PC-3 (cell line): ENCODE measurements at regions not wholly inside any gene's neighbourhood (a gene's known extent, or its start where the extent isn't known, plus 50 kb on each side); places are given as distances from the start of the nearest gene placed in this dataset.
A peak's percentile ranks its signal among the peaks of the same experiment; 100 is the strongest.

Experiments used
- ATAC-seq: fragments of 200-7000 bp; cut with Tn5 transposase; 2 replicates; pipeline ENCODE4 v1.9.1; 2020; ENCODE audit warnings: mild to moderate bottlenecking, moderate library complexity
- BruUV-seq: library from RNA; stranded (reverse); fragments of 400-500 nt; replicated peaks from 2 replicates; lab custom pipeline; 2021; lab: Mats Ljungman, UMichigan
- CTCF ChIA-PET: fragments of 300-600 bp; sonication (Branson Sonifier 250); formaldehyde crosslinking; loops from one replicate; lab custom pipeline; 2022; ENCODE audit warnings: antibody characterized with exemption; lab: Charles Lee
- POLR2A ChIA-PET: fragments of 300-600 bp; sonication (Branson Sonifier 250); formaldehyde crosslinking; loops from one replicate; lab custom pipeline; 2022; ENCODE audit warnings: antibody characterized with exemption; ENCODE audit not compliant: unreplicated experiment; lab: Charles Lee
- DNase-seq: peaks from one replicate; pipeline ENCODE4 v3.0.0-alpha.2; 2015
- H2AFZ ChIP-seq: fragments of 300-600 bp; sonication (generic); 2 replicates; pipeline ENCODE4 v1.6.0; 2016; ENCODE audit warnings: antibody characterized with exemption, low read length
- H3F3A ChIP-seq: fragments of 300-600 bp; sonication (generic); one replicate; pipeline ENCODE4 v1.6.0; 2017; ENCODE audit warnings: antibody characterized with exemption, low read length, control low read depth, mild to moderate bottlenecking; ENCODE audit not compliant: unreplicated experiment
- H3K27ac ChIP-seq: fragments of 300-600 bp; sonication (generic); 2 replicates; pipeline ENCODE4 v1.5.1; 2016; ENCODE audit warnings: mild to moderate bottlenecking, low read length
- H3K27me3 ChIP-seq: fragments of 300-600 bp; sonication (generic); 2 replicates; pipeline ENCODE4 v1.6.1; 2016; ENCODE audit warnings: low read length, mixed read lengths
- H3K36me3 ChIP-seq: fragments of 300-600 bp; sonication (generic); 2 replicates; pipeline ENCODE4 v1.6.1; 2016; ENCODE audit warnings: low read depth, mixed run types, low read length, mixed read lengths
- H3K4me1 ChIP-seq: fragments of 300-600 bp; sonication (generic); 2 replicates; pipeline ENCODE4 v1.5.1; 2016; ENCODE audit warnings: low read length; ENCODE audit not compliant: insufficient read depth
- H3K4me2 ChIP-seq: fragments of 300-600 bp; sonication (generic); 2 replicates; pipeline ENCODE4 v1.6.0; 2016; ENCODE audit warnings: low read length
- H3K4me3 ChIP-seq: fragments of 300-600 bp; sonication (generic); 2 replicates; pipeline ENCODE4 v1.5.1; 2016; ENCODE audit warnings: mild to moderate bottlenecking, low read length, mixed read lengths
- H3K79me2 ChIP-seq: fragments of 300-600 bp; sonication (generic); 2 replicates; pipeline ENCODE4 v1.6.1; 2017; ENCODE audit warnings: low read length, mixed read lengths
- H3K9ac ChIP-seq: fragments of 300-600 bp; sonication (generic); 2 replicates; pipeline ENCODE4 v1.6.0; 2016; ENCODE audit warnings: mild to moderate bottlenecking, low read length
- H3K9me2 ChIP-seq: fragments of 300-600 bp; sonication (generic); replicated peaks from 2 replicates; pipeline ENCODE4 v1.6.1; 2016; ENCODE audit warnings: mixed run types, low read length, mixed read lengths
- H3K9me3 ChIP-seq: fragments of 300-600 bp; sonication (generic); 2 replicates; pipeline ENCODE4 v1.6.1; 2016; ENCODE audit warnings: low read length, mixed read lengths
- H4K20me1 ChIP-seq: fragments of 300-600 bp; sonication (generic); 2 replicates; pipeline ENCODE4 v1.6.1; 2016; ENCODE audit warnings: low read length, mixed read lengths
- EZH2 ChIP-seq: fragments of 300-600 bp; sonication (generic); IDR thresholded peaks from one replicate; pipeline ENCODE4 v1.6.1; 2017; ENCODE audit warnings: antibody characterized with exemption, mild to moderate bottlenecking, low read length; ENCODE audit not compliant: unreplicated experiment
- EZH2phosphoT487 ChIP-seq: fragments of 300-600 bp; sonication (generic); IDR thresholded peaks from 2 replicates; pipeline ENCODE4 v1.6.1; 2018; ENCODE audit warnings: mild to moderate bottlenecking, antibody characterized with exemption, low read length, borderline replicate concordance
- intact Hi-C: fragments of 100-400 bp; cut with micrococcal nuclease; formaldehyde crosslinking; loops from 2 replicates; pipeline ENCODE4 v1.9.0; 2023
- TF ChIP-seq, protein P1 (sequence below): fragments of 300-600 bp; sonication (generic); conservative IDR thresholded peaks from 2 replicates; pipeline ENCODE4 v1.5.1; 2017; ENCODE audit warnings: antibody characterized with exemption, low read depth, mild to moderate bottlenecking, low read length

DNA sequence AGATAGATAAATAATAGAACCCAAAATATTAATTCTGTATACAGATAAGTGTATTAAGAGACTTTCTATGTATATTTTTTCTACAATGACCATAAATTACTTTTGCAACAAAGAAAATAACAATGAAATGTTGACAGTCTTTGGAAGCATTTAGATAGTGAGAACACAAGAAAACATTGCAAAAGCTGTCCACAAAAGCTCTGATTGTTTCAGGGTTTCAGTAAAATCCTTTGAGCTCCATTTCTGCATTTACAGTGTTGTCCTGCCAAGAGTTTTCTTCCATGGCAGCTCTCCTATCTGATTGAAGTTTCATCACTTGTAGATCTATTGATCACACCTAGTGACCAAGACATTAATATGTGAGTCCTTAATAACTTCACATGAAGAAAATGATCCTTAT lies 321.8 kb downstream of the GPR37 start:
- Histone ChIP-seq H3K9me3 (no peaks in the 10 kb centered on the region), H3K27me3 (no peaks in the 10 kb centered on the region), H2AFZ (no peak overlapping the region), H4K20me1 (no peaks in the 10 kb centered on the region), H3K9ac (no peak overlapping the region), H3K4me2 (no peak overlapping the region), H3K9me2 (no peaks in the 10 kb centered on the region), H3F3A (no peaks in the 10 kb centered on the region), H3K79me2 (no peaks in the 10 kb centered on the region), H3K36me3 (no peaks in the 10 kb centered on the region), H3K4me1 (peaks cover 6% of the 10 kb centered on the region; the same call in 1 of the 2 replicates), H3K4me3 (no peak overlapping the region), H3K27ac (no peak overlapping the region)
- ATAC-seq: no peak
- ChIA-PET CTCF (no interaction called here), POLR2A (no interaction called here)
- no peak for TF ChIP-seq EZH2
- TF ChIP-seq EZH2phosphoT487: no peak
- TF ChIP-seq, protein P1, sequence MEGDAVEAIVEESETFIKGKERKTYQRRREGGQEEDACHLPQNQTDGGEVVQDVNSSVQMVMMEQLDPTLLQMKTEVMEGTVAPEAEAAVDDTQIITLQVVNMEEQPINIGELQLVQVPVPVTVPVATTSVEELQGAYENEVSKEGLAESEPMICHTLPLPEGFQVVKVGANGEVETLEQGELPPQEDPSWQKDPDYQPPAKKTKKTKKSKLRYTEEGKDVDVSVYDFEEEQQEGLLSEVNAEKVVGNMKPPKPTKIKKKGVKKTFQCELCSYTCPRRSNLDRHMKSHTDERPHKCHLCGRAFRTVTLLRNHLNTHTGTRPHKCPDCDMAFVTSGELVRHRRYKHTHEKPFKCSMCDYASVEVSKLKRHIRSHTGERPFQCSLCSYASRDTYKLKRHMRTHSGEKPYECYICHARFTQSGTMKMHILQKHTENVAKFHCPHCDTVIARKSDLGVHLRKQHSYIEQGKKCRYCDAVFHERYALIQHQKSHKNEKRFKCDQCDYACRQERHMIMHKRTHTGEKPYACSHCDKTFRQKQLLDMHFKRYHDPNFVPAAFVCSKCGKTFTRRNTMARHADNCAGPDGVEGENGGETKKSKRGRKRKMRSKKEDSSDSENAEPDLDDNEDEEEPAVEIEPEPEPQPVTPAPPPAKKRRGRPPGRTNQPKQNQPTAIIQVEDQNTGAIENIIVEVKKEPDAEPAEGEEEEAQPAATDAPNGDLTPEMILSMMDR: no peak
- no TSS peak for BruUV-seq
- intact Hi-C loops: no loop called here
- DNase-seq: no peak

- Histone ChIP-seq H4K20me1 (no peaks in the 10 kb centered on the region), H3K4me1 (peaks cover 6% of the 10 kb centered on the region; the same call in 1 of the 2 replicates), H3K4me3 (no peak overlapping the region), H3K4me2 (peak overlapping the region; percentile 50), H3K9me3 (no peaks in the 10 kb centered on the region), H3K36me3 (no peaks in the 10 kb centered on the region), H3K9ac (no peak overlapping the region), H3K27ac (no peak overlapping the region), H3F3A (no peaks in the 10 kb centered on the region), H3K79me2 (no peaks in the 10 kb centered on the region), H3K27me3 (no peaks in the 10 kb centered on the region), H2AFZ (no peak overlapping the region), H3K9me2 (no peaks in the 10 kb centered on the region)
- ChIA-PET POLR2A (no interaction called here), CTCF (no interaction called here)
- intact Hi-C loops: no loop called here
- BruUV-seq: no TSS peak
- peak; percentile 99 for ATAC-seq
- no peak for TF ChIP-seq EZH2
- TF ChIP-seq EZH2phosphoT487: no peak
- TF ChIP-seq, protein P1: no peak
- DNase-seq: peak; percentile 46
Observed at GRCh38 chr7:124440081-124440480, 325.5 kb downstream of the GPR37 start.

- H3K4me3 ChIP-seq: no peak overlapping the region
- no peaks in the 10 kb centered on the region for H3K4me1 ChIP-seq
- no peak overlapping the region for H3K9ac ChIP-seq
- H4K20me1 ChIP-seq: no peaks in the 10 kb centered on the region
- H2AFZ ChIP-seq: no peak overlapping the region
- H3K27ac ChIP-seq: no peak overlapping the region
- intact Hi-C loops: no loop called here
- DNase-seq (no peak), ATAC-seq (no peak)
- no peaks in the 10 kb centered on the region for H3K9me2 ChIP-seq
- H3K9me3 ChIP-seq: no peaks in the 10 kb centered on the region
- TF ChIP-seq EZH2 (no peak), EZH2phosphoT487 (no peak)
- TF ChIP-seq, protein P1: no peak
- ChIA-PET CTCF (no interaction called here), POLR2A (no interaction called here)
- H3K79me2 ChIP-seq: no peaks in the 10 kb centered on the region
- H3F3A ChIP-seq: no peaks in the 10 kb centered on the region
- H3K27me3 ChIP-seq: no peaks in the 10 kb centered on the region
- no TSS peak for BruUV-seq
- no peaks in the 10 kb centered on the region for H3K36me3 ChIP-seq
- no peak overlapping the region for H3K4me2 ChIP-seq
Observed at GRCh38 chr7:124432009-124432578, 333.5 kb downstream of the GPR37 start.
